HEK293 (cell line): ENCODE measurements at regions not wholly inside any gene's neighbourhood (a gene's known extent, or its start where the extent isn't known, plus 50 kb on each side); places are given as distances from the start of the nearest gene placed in this dataset.

Experiments used
- CTCF ChIA-PET: fragments of 350-600 bp; formaldehyde crosslinking; extraction: SDS; loops from one replicate; lab custom pipeline; 2021; ENCODE audit warnings: antibody characterized with exemption; lab: Yijun Ruan, JAX
- POLR2A ChIA-PET: fragments of 300-600 bp; formaldehyde crosslinking; extraction: SDS; loops from one replicate; lab custom pipeline; 2020; ENCODE audit warnings: antibody characterized with exemption, inconsistent platforms; lab: Yijun Ruan, JAX
- H3K27ac ChIP-seq: fragments of 200-500 bp; sonication (Bioruptor generic); 2 replicates; pipeline ENCODE4 v1.5.1; 2014; ENCODE audit warnings: low read depth, low read length, control low read depth, inconsistent platforms; ENCODE audit errors: extremely low read depth
- H3K36me3 ChIP-seq, 2 experiments: fragments of 200-500 bp in 1 of 2; sonication (Bioruptor generic) in 1 of 2; 1 replicate in 1 of 2; 2 replicates in 1 of 2; pipeline ENCODE4 v1.5.1; 2014 to 2017; ENCODE audit warnings: inconsistent platforms in 2 of 2, low read length in 2 of 2; ENCODE audit not compliant: control insufficient read depth in 2 of 2, insufficient read depth in 1 of 2
- H3K4me1 ChIP-seq: fragments of 200-500 bp; sonication (Bioruptor generic); 2 replicates; pipeline ENCODE4 v1.5.1; 2014; ENCODE audit warnings: mild to moderate bottlenecking, low read length, inconsistent platforms; ENCODE audit not compliant: control insufficient read depth, insufficient read depth
- H3K4me3 ChIP-seq: 2 replicates; pipeline ENCODE4 v1.5.1; 2011; ENCODE audit warnings: low read depth, mild to moderate bottlenecking, control low read depth, low read length, moderate library complexity
- H3K9me3 ChIP-seq: fragments of 200-500 bp; sonication (Bioruptor generic); 2 replicates; pipeline ENCODE4 v1.5.1; 2014; ENCODE audit warnings: low read depth, low read length, inconsistent platforms; ENCODE audit not compliant: control insufficient read depth, insufficient read depth
- BCL6B ChIP-seq: fragments of 450-650 bp; formaldehyde crosslinking; IDR thresholded peaks from 2 replicates; pipeline ENCODE4 v1.5.1; 2017; ENCODE audit warnings: missing biosample characterization, missing genetic modification characterization
- GLI4 ChIP-seq: fragments of 450-650 bp; formaldehyde crosslinking; IDR thresholded peaks from 2 replicates; pipeline ENCODE4 v1.5.1; 2016; ENCODE audit warnings: missing biosample characterization, missing genetic modification characterization
- PATZ1 ChIP-seq: fragments of 450-650 bp; formaldehyde crosslinking; IDR thresholded peaks from 2 replicates; pipeline ENCODE4 v1.5.1; 2016; ENCODE audit warnings: missing biosample characterization, missing genetic modification characterization
- PRDM1 ChIP-seq: fragments of 450-650 bp; formaldehyde crosslinking; IDR thresholded peaks from 2 replicates; pipeline ENCODE4; 2016; ENCODE audit warnings: missing biosample characterization, missing genetic modification characterization
- PRDM4 ChIP-seq: fragments of 450-650 bp; formaldehyde crosslinking; IDR thresholded peaks from 2 replicates; pipeline ENCODE4 v1.5.1; 2017; ENCODE audit warnings: missing biosample characterization, missing genetic modification characterization
- PRDM6 ChIP-seq: fragments of 450-650 bp; formaldehyde crosslinking; IDR thresholded peaks from 2 replicates; pipeline ENCODE4 v1.5.1; 2017; ENCODE audit warnings: missing biosample characterization, missing genetic modification characterization
- SCRT2 ChIP-seq: fragments of 450-650 bp; formaldehyde crosslinking; IDR thresholded peaks from 2 replicates; pipeline ENCODE4 v1.5.1; 2016; ENCODE audit warnings: missing biosample characterization, missing genetic modification characterization
- SETDB1 ChIP-seq: IDR thresholded peaks from one replicate; pipeline ENCODE4 v1.6.1; 2017; ENCODE audit warnings: mild to moderate bottlenecking, low read length, moderate library complexity, mixed read lengths; ENCODE audit not compliant: insufficient read length
- ZBTB11 ChIP-seq: fragments of 450-650 bp; formaldehyde crosslinking; conservative IDR thresholded peaks from 2 replicates; pipeline ENCODE4 v1.5.1; 2016; ENCODE audit warnings: low read depth, missing biosample characterization, missing genetic modification characterization
- ZNF146 ChIP-seq: fragments of 450-650 bp; formaldehyde crosslinking; IDR thresholded peaks from 2 replicates; pipeline ENCODE4 v1.5.1; 2016; ENCODE audit warnings: missing biosample characterization, missing genetic modification characterization
- ZNF24 ChIP-seq: fragments of 450-650 bp; formaldehyde crosslinking; IDR thresholded peaks from 2 replicates; pipeline ENCODE4 v1.5.1; 2016; ENCODE audit warnings: missing biosample characterization, missing genetic modification characterization
- ZNF280C ChIP-seq: fragments of 450-650 bp; formaldehyde crosslinking; IDR thresholded peaks from 2 replicates; pipeline ENCODE4 v1.5.1; 2016; ENCODE audit warnings: missing biosample characterization, missing genetic modification characterization
- ZNF354C ChIP-seq: fragments of 450-650 bp; formaldehyde crosslinking; IDR thresholded peaks from 2 replicates; pipeline ENCODE4 v1.5.1; 2016; ENCODE audit warnings: missing biosample characterization, missing genetic modification characterization, low read depth, borderline replicate concordance
- ZNF510 ChIP-seq: fragments of 450-650 bp; formaldehyde crosslinking; IDR thresholded peaks from 2 replicates; pipeline ENCODE4 v1.5.1; 2018; ENCODE audit warnings: mild to moderate bottlenecking, missing genetic modification characterization, missing biosample characterization; ENCODE audit not compliant: insufficient replicate concordance
- ZNF580 ChIP-seq: fragments of 450-650 bp; formaldehyde crosslinking; IDR thresholded peaks from 2 replicates; pipeline ENCODE4 v1.5.1; 2016; ENCODE audit warnings: missing biosample characterization, missing genetic modification characterization
- ZNF626 ChIP-seq: fragments of 450-650 bp; sonication (Bioruptor Pico); formaldehyde crosslinking; IDR thresholded peaks from 2 replicates; pipeline ENCODE4 v1.5.1; 2018; ENCODE audit warnings: missing biosample characterization, missing genetic modification characterization, inconsistent platforms

- ChIA-PET CTCF (no interaction called here), POLR2A (no interaction called here)
- Histone ChIP-seq H3K4me3 (no peak overlapping the region), H3K9me3 (no peaks in the 10 kb centered on the region), H3K27ac (no peak overlapping the region), H3K36me3 (no peaks in the 10 kb centered on the region), H3K4me1 (no peaks in the 10 kb centered on the region)
- TF ChIP-seq ZNF580 (tag by site-specific recombination) = no peak
- no peak for TF ChIP-seq SCRT2
- TF ChIP-seq ZNF24 (tag by site-specific recombination) = no peak
- TF ChIP-seq BCL6B (tag by site-specific recombination) = no peak
- TF ChIP-seq SETDB1 = no peak
- no peak for TF ChIP-seq PATZ1 (tag by site-specific recombination)
- TF ChIP-seq ZNF280C (tag by site-specific recombination) = no peak
- TF ChIP-seq ZNF146 (tag by site-specific recombination) = no peak
- TF ChIP-seq PRDM4 = no peak
- no peak for TF ChIP-seq ZNF626 (tag by site-specific recombination)
- no peak for TF ChIP-seq ZNF510 (tag by site-specific recombination)
- TF ChIP-seq PRDM6 (tag by site-specific recombination) = no peak
- no peak for TF ChIP-seq ZBTB11 (tag by site-specific recombination)
- TF ChIP-seq PRDM1 (tag by site-specific recombination) = no peak
- no peak for TF ChIP-seq GLI4 (tag by site-specific recombination)
- TF ChIP-seq ZNF354C (tag by site-specific recombination) = no peak
Measured at GRCh38 chr13:108435393-108436149, 166.1 kb downstream of the TNFSF13B start.
